GM23248 (cell line): ENCODE measurements at regions not wholly inside any gene's neighbourhood (a gene's known extent, or its start where the extent isn't known, plus 50 kb on each side); places are given as distances from the start of the nearest gene placed in this dataset.
A peak's percentile ranks its signal among the peaks of the same experiment; 100 is the strongest.

Source experiments
- DNase-seq: peaks from one replicate; pipeline ENCODE4 v3.0.0-alpha.2; 2015
- H2AFZ ChIP-seq: fragments of 200-600 bp; sonication (generic); 2 replicates; pipeline ENCODE4 v1.6.1; 2016; ENCODE audit warnings: antibody characterized with exemption
- H3F3A ChIP-seq: fragments of 200-600 bp; sonication (generic); 2 replicates; pipeline ENCODE4 v1.6.1; 2016; ENCODE audit warnings: mild to moderate bottlenecking, antibody characterized with exemption, mixed run types; ENCODE audit not compliant: insufficient read depth
- H3K27ac ChIP-seq: fragments of 200-600 bp; sonication (generic); 2 replicates; pipeline ENCODE4 v1.5.1; 2016; ENCODE audit warnings: mild to moderate bottlenecking
- H3K27me3 ChIP-seq: fragments of 200-600 bp; sonication (generic); replicated peaks from 2 replicates; pipeline ENCODE4 v1.6.1; 2016; ENCODE audit warnings: mild to moderate bottlenecking; ENCODE audit not compliant: insufficient read depth
- H3K36me3 ChIP-seq: fragments of 200-600 bp; sonication (generic); 2 replicates; pipeline ENCODE4 v1.6.1; 2016; ENCODE audit warnings: low read depth, mild to moderate bottlenecking
- H3K4me1 ChIP-seq: fragments of 200-600 bp; sonication (generic); 2 replicates; pipeline ENCODE4 v1.6.1; 2016; ENCODE audit warnings: mild to moderate bottlenecking; ENCODE audit not compliant: insufficient read depth
- H3K4me2 ChIP-seq: fragments of 200-600 bp; sonication (generic); one replicate; pipeline ENCODE4 v1.6.1; 2016; ENCODE audit warnings: mild to moderate bottlenecking; ENCODE audit not compliant: unreplicated experiment
- H3K4me3 ChIP-seq: fragments of 200-600 bp; sonication (generic); 2 replicates; pipeline ENCODE4 v1.5.1; 2016; ENCODE audit warnings: mild to moderate bottlenecking
- H3K79me2 ChIP-seq: fragments of 200-600 bp; sonication (generic); 2 replicates; pipeline ENCODE4 v1.6.1; 2016; ENCODE audit warnings: mild to moderate bottlenecking; ENCODE audit not compliant: insufficient read depth
- H3K9ac ChIP-seq: fragments of 200-600 bp; sonication (generic); 2 replicates; pipeline ENCODE4 v1.6.1; 2016; ENCODE audit warnings: mild to moderate bottlenecking
- H3K9me2 ChIP-seq: fragments of 200-600 bp; sonication (generic); 2 replicates; pipeline ENCODE4 v1.6.1; 2016; ENCODE audit warnings: mixed run types, mild to moderate bottlenecking, moderate library complexity; ENCODE audit not compliant: insufficient read depth
- H3K9me3 ChIP-seq: fragments of 200-600 bp; sonication (generic); one replicate; pipeline ENCODE4 v1.6.1; 2017; ENCODE audit warnings: low read depth
- H4K20me1 ChIP-seq: fragments of 200-600 bp; sonication (generic); 2 replicates; pipeline ENCODE4 v1.6.0; 2016; ENCODE audit not compliant: insufficient read depth
- EZH2 ChIP-seq: fragments of 200-600 bp; sonication (generic); IDR thresholded peaks from 2 replicates; pipeline ENCODE4 v1.6.1; 2018; ENCODE audit warnings: antibody characterized with exemption, mild to moderate bottlenecking; ENCODE audit not compliant: insufficient read depth, poor library complexity, severe bottlenecking
- EZH2phosphoT487 ChIP-seq: fragments of 200-600 bp; sonication (generic); IDR thresholded peaks from 2 replicates; pipeline ENCODE4 v1.6.1; 2018; ENCODE audit warnings: antibody characterized with exemption, moderate library complexity, mild to moderate bottlenecking, low read depth; ENCODE audit not compliant: insufficient read depth
- WGBS, 2 experiments: methylation state at CpG; one replicate each; pipeline ENCODE4 v1.1.6; 2015 to 2017; ENCODE audit warnings: low lambda C conversion rate in 2 of 2, low coverage in 1 of 2; ENCODE audit errors: missing lambda C conversion rate in 2 of 2; 5-methylcytosine and 5-hydroxymethylcytosine counted together
- in situ Hi-C: fragments of 300-500 bp; cut with MboI; formaldehyde crosslinking; loops from 2 replicates; pipeline ENCODE4 v1.15.0; 2020

DNA sequence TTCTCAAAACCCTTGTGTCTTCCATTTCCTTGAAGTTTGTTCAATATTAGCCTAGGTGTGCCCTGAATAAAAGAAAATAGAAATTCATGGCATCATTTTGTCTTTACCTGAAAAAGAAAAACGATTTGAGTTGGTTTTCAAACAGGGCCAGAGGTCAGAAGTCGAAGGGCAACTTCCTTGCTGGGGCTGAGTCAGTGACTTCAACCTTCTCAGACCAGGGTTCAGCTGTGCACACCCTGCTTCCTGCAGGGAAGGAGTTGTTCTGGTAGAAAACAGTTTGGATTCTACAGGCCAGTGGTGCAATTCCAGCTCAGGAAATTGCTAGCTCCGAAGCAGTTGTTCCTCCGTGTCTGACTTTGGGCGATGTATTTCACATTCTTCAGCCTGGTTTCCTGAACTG is 132.1 kb upstream of the SLC30A5 start:
- Histone ChIP-seq H2AFZ (no peak overlapping the region), H3K9me2 (no peaks in the 10 kb centered on the region), H3K9me3 (no peaks in the 10 kb centered on the region), H3K27me3 (no peaks in the 10 kb centered on the region), H3K4me1 (no peaks in the 10 kb centered on the region), H3K27ac (no peak overlapping the region), H3K4me3 (no peak overlapping the region), H3K36me3 (no peaks in the 10 kb centered on the region), H3F3A (no peaks in the 10 kb centered on the region), H3K9ac (no peak overlapping the region), H4K20me1 (no peaks in the 10 kb centered on the region), H3K4me2 (no peak overlapping the region), H3K79me2 (no peaks in the 10 kb centered on the region)
- 77 to 81% methylated on average over 5 of the region's 5 CpGs for WGBS, 2 experiments
- DNase-seq: no peak
- TF ChIP-seq EZH2phosphoT487: no peak
- TF ChIP-seq EZH2: no peak
- in situ Hi-C loops: loop anchor here (10.0 to 25.0 kb wide), 2 partner anchors 499 to 677 kb away; no protein-coding TSS in a partner anchor

DNA sequence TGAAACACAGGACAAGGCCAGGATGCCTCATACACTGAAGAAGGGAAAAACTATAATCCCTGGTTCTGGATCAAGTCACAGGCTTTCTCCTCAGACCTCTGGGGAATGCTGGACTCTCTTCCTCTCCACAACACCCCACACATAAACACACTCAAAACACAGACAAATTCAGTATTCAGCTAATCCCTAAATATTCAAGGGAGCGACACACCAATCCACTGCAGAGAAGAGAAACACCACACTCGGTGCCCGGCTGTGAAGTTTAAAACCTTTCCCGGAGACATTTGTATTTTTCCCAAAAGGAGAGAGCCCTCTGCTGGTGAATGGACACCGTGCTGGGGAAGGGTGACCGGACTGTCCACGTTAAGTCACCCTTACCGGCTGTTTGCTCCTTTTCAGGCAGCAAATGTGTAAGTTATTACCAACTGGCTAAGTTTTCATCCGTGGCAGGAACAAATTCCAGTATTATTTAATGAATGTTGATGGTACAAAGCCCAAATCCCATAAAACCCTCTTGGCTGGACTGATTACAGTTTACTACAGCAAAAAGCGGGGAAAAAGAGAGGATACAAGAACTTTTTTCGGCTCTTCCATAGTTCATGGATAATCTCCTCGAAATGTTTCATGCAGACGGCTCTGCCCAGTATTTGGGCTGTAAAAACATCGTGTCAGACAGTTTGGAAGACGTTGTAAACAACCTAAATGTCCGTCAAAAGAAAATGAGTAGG is 130.9 kb upstream of the SLC30A5 start:
- H3K9ac ChIP-seq: no peak overlapping the region
- TF ChIP-seq EZH2 (no peak), EZH2phosphoT487 (no peak)
- no peaks in the 10 kb centered on the region for H3K36me3 ChIP-seq
- DNase-seq: peak; percentile 79
- H3K9me3 ChIP-seq: no peaks in the 10 kb centered on the region
- H3F3A ChIP-seq: no peaks in the 10 kb centered on the region
- H3K4me1 ChIP-seq: no peaks in the 10 kb centered on the region
- peak overlapping the region; percentile 52 for H3K4me3 ChIP-seq
- 3 to 6% methylated on average over 16 of the region's 16 CpGs for WGBS, 2 experiments
- H3K4me2 ChIP-seq: peak overlapping the region; percentile 69
- peak overlapping the region; percentile 80 for H2AFZ ChIP-seq
- in situ Hi-C loops: loop anchor here (10.0 to 25.0 kb wide), 2 partner anchors 501 to 678 kb away; no protein-coding TSS in a partner anchor
- no peaks in the 10 kb centered on the region for H3K27me3 ChIP-seq
- no peaks in the 10 kb centered on the region for H3K9me2 ChIP-seq
- H4K20me1 ChIP-seq: no peaks in the 10 kb centered on the region
- no peaks in the 10 kb centered on the region for H3K79me2 ChIP-seq
- H3K27ac ChIP-seq: no peak overlapping the region

DNA sequence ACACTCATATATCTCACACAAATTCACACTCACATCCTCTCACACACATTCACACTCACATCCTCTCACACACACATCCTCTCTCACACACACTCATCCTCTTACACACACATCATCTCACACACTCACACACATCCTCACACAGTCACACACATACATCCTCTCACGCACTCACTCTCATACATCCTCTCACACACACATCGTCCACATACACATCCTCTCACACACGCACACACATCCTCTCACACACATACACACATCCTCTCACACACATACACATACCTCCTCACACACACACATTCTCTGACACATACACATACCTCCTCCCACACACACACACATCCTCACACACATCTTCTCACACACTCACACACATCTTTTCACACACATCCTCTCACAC is 129.1 kb upstream of the SLC30A5 start:
- Histone ChIP-seq H3K9me3 (no peaks in the 10 kb centered on the region), H3K4me1 (no peaks in the 10 kb centered on the region), H2AFZ (no peak overlapping the region), H3K4me2 (no peak overlapping the region), H3K4me3 (no peak overlapping the region), H3K36me3 (no peaks in the 10 kb centered on the region), H3K27me3 (0 out of 2 replicates have a peak, but pooled peaks cover under 1% of the 10 kb centered on the region), H4K20me1 (no peaks in the 10 kb centered on the region), H3K79me2 (no peaks in the 10 kb centered on the region), H3K9ac (no peak overlapping the region), H3F3A (no peaks in the 10 kb centered on the region), H3K9me2 (no peaks in the 10 kb centered on the region), H3K27ac (no peak overlapping the region)
- in situ Hi-C loops: loop anchor here (10.0 to 25.0 kb wide), 2 partner anchors 502 to 680 kb away; no protein-coding TSS in a partner anchor
- no peak for DNase-seq
- TF ChIP-seq EZH2phosphoT487 (no peak), EZH2 (no peak)
- WGBS, 2 experiments: 97 to 100% methylated on average over 3 of the region's 3 CpGs

DNA sequence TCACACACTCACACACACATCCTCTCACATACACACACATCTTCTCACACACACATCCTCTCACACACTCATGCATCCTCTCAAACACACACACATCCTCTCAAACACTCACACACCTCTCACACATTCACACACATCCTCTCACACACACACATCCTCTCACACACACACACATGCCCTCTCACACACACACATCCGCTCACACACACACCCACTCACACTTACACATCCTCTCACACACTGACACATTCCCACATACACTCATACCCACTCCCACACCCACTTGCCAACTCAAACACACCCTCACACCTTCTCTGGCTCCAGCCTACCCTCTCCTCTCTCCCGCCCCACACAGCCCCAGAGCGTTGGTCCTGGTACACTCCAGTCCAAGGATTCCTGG is 127.9 kb upstream of the SLC30A5 start:
- H3K9me2 ChIP-seq: no peaks in the 10 kb centered on the region
- H3K9me3 ChIP-seq: no peaks in the 10 kb centered on the region
- in situ Hi-C loops: loop anchor here (10.0 to 25.0 kb wide), 2 partner anchors 504 to 681 kb away; no protein-coding TSS in a partner anchor
- H3K27ac ChIP-seq: no peak overlapping the region
- 73 to 81% methylated on average over 3 of the region's 3 CpGs for WGBS, 2 experiments
- 0 out of 2 replicates have a peak, but pooled peaks cover 5% of the 10 kb centered on the region for H3K27me3 ChIP-seq
- no peaks in the 10 kb centered on the region for H3K4me1 ChIP-seq
- no peak overlapping the region for H3K4me2 ChIP-seq
- DNase-seq: no peak
- no peaks in the 10 kb centered on the region for H3K36me3 ChIP-seq
- H3K4me3 ChIP-seq: no peak overlapping the region
- no peak overlapping the region for H3K9ac ChIP-seq
- no peak for TF ChIP-seq EZH2phosphoT487
- no peak for TF ChIP-seq EZH2
- H3F3A ChIP-seq: no peaks in the 10 kb centered on the region
- H4K20me1 ChIP-seq: no peaks in the 10 kb centered on the region
- H3K79me2 ChIP-seq: no peaks in the 10 kb centered on the region
- no peak overlapping the region for H2AFZ ChIP-seq
